Fibroblast of mammary gland (primary cell): ENCODE measurements at regions not wholly inside any gene's neighbourhood (a gene's known extent, or its start where the extent isn't known, plus 50 kb on each side); places are given as distances from the start of the nearest gene placed in this dataset.
A peak's percentile ranks its signal among the peaks of the same experiment; 100 is the strongest.

Experiments used
- DNase-seq: peaks from one replicate; pipeline ENCODE4 v3.0.0-alpha.2; 2010; ENCODE audit warnings: low read depth
- H3K4me3 ChIP-seq: 2 replicates; pipeline ENCODE4 v1.5.1; 2011; ENCODE audit warnings: low read depth, mild to moderate bottlenecking, low read length, moderate library complexity; ENCODE audit not compliant: control insufficient read depth
- CTCF ChIP-seq: conservative IDR thresholded peaks from 2 replicates; pipeline ENCODE4 v1.5.1; 2011; ENCODE audit warnings: low read depth, low read length, inconsistent platforms; ENCODE audit not compliant: control insufficient read depth, insufficient read depth

- no peak for TF ChIP-seq CTCF
- peak; percentile 93 for DNase-seq
- no peak overlapping the region for H3K4me3 ChIP-seq
Observed at GRCh38 chr2:207467716-207468347, 61.9 kb upstream of the CREB1 start.

- no peak overlapping the region for H3K4me3 ChIP-seq
- no peak for DNase-seq
- no peak for TF ChIP-seq CTCF
Observed at GRCh38 chr2:207468488-207468887, 61.3 kb upstream of the CREB1 start.

- TF ChIP-seq CTCF = no peak
- H3K4me3 ChIP-seq = no peak overlapping the region
Observed at GRCh38 chr2:207469451-207469850, 60.3 kb upstream of the CREB1 start.

GRCh38 chr2:207469943-207470729 lies 59.6 kb upstream of the CREB1 start:
- no peak overlapping the region for H3K4me3 ChIP-seq
- no peak for DNase-seq
- TF ChIP-seq CTCF = no peak

More at GRCh38 chr2:207469451-207469850, 60.3 kb upstream of the CREB1 start:
- DNase-seq = no peak

GRCh38 chr2:207471261-207471660 lies 58.5 kb upstream of the CREB1 start:
- no peak overlapping the region for H3K4me3 ChIP-seq
- TF ChIP-seq CTCF = no peak
- DNase-seq = no peak

GRCh38 chr2:207472343-207473048 lies 57.3 kb upstream of the CREB1 start:
- DNase-seq = peak; percentile 51

More at GRCh38 chr2:207472343-207473048, 57.3 kb upstream of the CREB1 start:
- no peak for TF ChIP-seq CTCF
- H3K4me3 ChIP-seq = no peak overlapping the region
